ENCODE measurements at regions not wholly inside any gene's neighbourhood (a gene's known extent, or its start where the extent isn't known, plus 50 kb on each side); places are given as distances from the start of the nearest gene placed in this dataset.

- Histone ChIP-seq H4K8ac (ENCODE audit: extremely low read depth, insufficient read depth, low read length) (no peak overlapping the region), H3K79me2 (ENCODE audit: control insufficient read depth in 1 of 2, insufficient read depth in 2 of 2, low read length in 2 of 2) (no peaks in the 10 kb centered on the region), H3K18ac (ENCODE audit: extremely low read depth, low read length) (no peak overlapping the region), H2AK5ac (ENCODE audit: low read depth, low read length) (no peak overlapping the region), H3K36me3 (ENCODE audit: control insufficient read depth in 2 of 4, insufficient read depth in 4 of 4, low read length in 3 of 4) (peaks cover 0 to 5% (median 0%) of the 10 kb centered on the region in 4 experiments; a peak in 1 of 8 replicates), H3K27me3 (replicated peaks in 1 of 4; ENCODE audit: control insufficient read depth in 3 of 4, extremely low read depth in 1 of 4, insufficient read depth in 3 of 4, low read length in 3 of 4) (no peaks in the 10 kb centered on the region), H3K4me1 (replicated peaks in 1 of 4; ENCODE audit: control insufficient read depth in 3 of 4, insufficient read depth in 4 of 4, low read length in 3 of 4) (peaks cover 6 to 22% (median 12%) of the 10 kb centered on the region in 4 experiments), H3K4me3 (ENCODE audit: extremely low read depth in 1 of 4, insufficient read depth in 2 of 4, low read depth in 3 of 4, low read length in 4 of 4) (no peak overlapping the region), H3K14ac (ENCODE audit: insufficient read length) (no peak overlapping the region), H3K4me2 (ENCODE audit: insufficient read depth in 1 of 2, low read depth in 2 of 2, low read length in 2 of 2) (no peak overlapping the region), H2BK120ac (replicated peaks; ENCODE audit: low read depth, low read length) (no peak overlapping the region), H3K56ac (replicated peaks; ENCODE audit: insufficient read length, low read depth, low read length) (no peak overlapping the region), H4K91ac (replicated peaks; ENCODE audit: insufficient read length, low read length) (no peak overlapping the region), H3K23ac (ENCODE audit: insufficient read length) (no peak overlapping the region), H2BK12ac (ENCODE audit: low read depth, low read length) (no peak overlapping the region), H3K23me2 (ENCODE audit: low read depth, low read length) (no peaks in the 10 kb centered on the region; the same call in 1 of the 2 replicates), H4K5ac (ENCODE audit: insufficient read length, low read depth, low read length) (no peak overlapping the region), H3K4ac (replicated peaks; ENCODE audit: insufficient read length, low read depth, low read length) (no peak overlapping the region), H2BK15ac (ENCODE audit: low read length) (no peak overlapping the region), H3K9ac (replicated peaks in 1 of 4; ENCODE audit: extremely low read depth in 1 of 4, low read depth in 3 of 4, low read length in 3 of 4) (no peak overlapping the region), H3K27ac (ENCODE audit: low read depth, low read length) (no peak overlapping the region), H2AFZ (ENCODE audit: low read length) (no peak overlapping the region), H4K20me1 (replicated peaks in 1 of 2; ENCODE audit: control insufficient read depth in 1 of 2, insufficient read depth in 2 of 2, low read length in 2 of 2) (no peaks in the 10 kb centered on the region), H3K79me1 (ENCODE audit: low read depth, low read length) (no peaks in the 10 kb centered on the region), H2BK5ac (ENCODE audit: low read depth, low read length) (no peak overlapping the region; the same call in 1 of the 2 replicates), H2BK20ac (ENCODE audit: low read length) (no peak overlapping the region), H3K9me3 (ENCODE audit: insufficient read depth in 2 of 2, low read depth in 1 of 2, low read length in 1 of 2) (peaks cover 9 to 19% of the 10 kb centered on the region in 2 experiments)
- FAIRE-seq (no peak), DNase-seq (ENCODE audit: low read depth in 1 of 2, low spot score in 2 of 2) (no peak)
- ChIA-PET POLR2A (ENCODE audit: partially characterized antibody) (no interaction called here), CTCF (ENCODE audit: partially characterized antibody) (interaction anchor here (1.3 kb wide), 1 partner anchor 13 kb away, joined by 3 read pairs; no protein-coding TSS in a partner anchor)
- WGBS, 2 experiments (ENCODE audit: extremely low coverage in 1 of 2, insufficient coverage in 1 of 2, insufficient read length in 1 of 2, insufficient replicate concordance in 2 of 2, low coverage in 1 of 2, low lambda C conversion rate in 2 of 2, missing lambda C conversion rate in 1 of 2), result 70% methylated on average over 4 of the region's 4 CpGs; no CpG with 5 or more reads in 1 of the 2 experiments
- no peak for TF ChIP-seq CTBP2 (IDR thresholded peaks at IDR 0.05; ENCODE audit: borderline replicate concordance, insufficient read depth, insufficient read length, low read length)
- no peak for TF ChIP-seq SAP30 (IDR thresholded peaks at IDR 0.05; ENCODE audit: insufficient read depth, insufficient replicate concordance, low read length)
- TF ChIP-seq SRF (IDR thresholded peaks at IDR 0.05; ENCODE audit: low read depth, low read length), result no peak
- no peak for TF ChIP-seq SP1 (IDR thresholded peaks at IDR 0.05; ENCODE audit: low read depth, low read length)
Measured at GRCh38 chr16:65775829-65776228, 590.7 kb upstream of the CDH5 start.

Data from H1 (cell line).